Tibial nerve (tissue), 4 donors: ENCODE measurements at regions not wholly inside any gene's neighbourhood (a gene's known extent, or its start where the extent isn't known, plus 50 kb on each side); places are given as distances from the start of the nearest gene placed in this dataset.

Experiments
- CTCF ChIP-seq, 5 experiments: fragments of 200-600 bp in 3 of 5; fragments of 450-650 bp in 2 of 5; sonication (generic) in 3 of 5; IDR thresholded peaks; one replicate each; pipeline ENCODE4 v1.5.1; 2016 to 2019; ENCODE audit warnings: antibody characterized with exemption in 5 of 5, mild to moderate bottlenecking in 3 of 5, moderate library complexity in 2 of 5
- EP300 ChIP-seq, 2 donors: sonication (generic); formaldehyde crosslinking; IDR thresholded peaks; one replicate each; pipeline ENCODE4 v1.6.1; 2017; ENCODE audit warnings: antibody characterized with exemption in 2 of 2, mild to moderate bottlenecking in 1 of 2
- POLR2A ChIP-seq, 2 donors: fragments of 450-650 bp; IDR thresholded peaks; one replicate each; pipeline ENCODE4 v1.6.1; 2017; ENCODE audit warnings: antibody characterized with exemption in 2 of 2, mild to moderate bottlenecking in 2 of 2, moderate library complexity in 2 of 2

GRCh38 chr12:88693837-88694445, 113.7 kb upstream of the KITLG start:
- TF ChIP-seq CTCF (IDR thresholded peaks at IDR 0.05) (no peak), EP300 (IDR thresholded peaks at IDR 0.05) (no peak), POLR2A (IDR thresholded peaks at IDR 0.05) (no peak)
